ENCODE measurements at regions not wholly inside any gene's neighbourhood (a gene's known extent, or its start where the extent isn't known, plus 50 kb on each side); places are given as distances from the start of the nearest gene placed in this dataset.

GRCh38 chr3:139095803-139096466 lies 51.2 kb upstream of the PRR23C start:
- ATAC-seq (ENCODE audit: low FRiP score in 2 of 2) (no peak), DNase-seq (no peak)
- Histone ChIP-seq H3K36me3 (no peaks in the 10 kb centered on the region), H3K27me3 (no peaks in the 10 kb centered on the region), H3K27ac (no peak overlapping the region), H3K4me3 (no peak overlapping the region), H3K9me3 (peaks cover 0 to 5% (median 0%) of the 10 kb centered on the region in 4 donors), H3K4me1 (no peaks in the 10 kb centered on the region)
- no peak for TF ChIP-seq POLR2A (IDR thresholded peaks at IDR 0.05)
- TF ChIP-seq CTCF (IDR thresholded peaks at IDR 0.05): no peak
- no peak for TF ChIP-seq EP300 (IDR thresholded peaks at IDR 0.05)
- no peak for TF ChIP-seq POLR2AphosphoS5 (IDR thresholded peaks at IDR 0.05)
- 63 to 85% methylated on average over 2 to 4 of the region's 4 CpGs for WGBS, 2 donors

GRCh38 chr3:139096670-139097069 lies 52.0 kb upstream of the PRR23C start:
- DNase-seq: no peak
- no peak for ATAC-seq (ENCODE audit: low FRiP score in 2 of 2)

GRCh38 chr3:139098391-139098790 lies 53.7 kb upstream of the PRR23C start:
- 95 to 100% methylated on average over 1 of the region's 1 CpG for WGBS, 2 donors
- TF ChIP-seq POLR2A (IDR thresholded peaks at IDR 0.05): no peak
- TF ChIP-seq POLR2AphosphoS5 (IDR thresholded peaks at IDR 0.05): no peak
- no peak for TF ChIP-seq CTCF (IDR thresholded peaks at IDR 0.05)
- no peak for TF ChIP-seq EP300 (IDR thresholded peaks at IDR 0.05)
- Histone ChIP-seq H3K4me3 (no peak overlapping the region), H3K36me3 (no peaks in the 10 kb centered on the region), H3K27ac (no peak overlapping the region), H3K4me1 (no peaks in the 10 kb centered on the region), H3K9me3 (no peaks in the 10 kb centered on the region), H3K27me3 (no peaks in the 10 kb centered on the region)
- DNase-seq: no peak
- no peak for ATAC-seq (ENCODE audit: low FRiP score in 2 of 2)

More at GRCh38 chr3:139096670-139097069, 52.0 kb upstream of the PRR23C start:
- Histone ChIP-seq H3K27me3 (no peaks in the 10 kb centered on the region), H3K4me3 (no peak overlapping the region), H3K9me3 (peaks cover 0 to 5% (median 0%) of the 10 kb centered on the region in 4 donors), H3K27ac (no peak overlapping the region), H3K36me3 (no peaks in the 10 kb centered on the region), H3K4me1 (no peaks in the 10 kb centered on the region)
- WGBS, 2 donors: 52 to 59% methylated on average over 1 of the region's 1 CpG
- no peak for TF ChIP-seq POLR2A (IDR thresholded peaks at IDR 0.05)
- no peak for TF ChIP-seq CTCF (IDR thresholded peaks at IDR 0.05)
- TF ChIP-seq EP300 (IDR thresholded peaks at IDR 0.05): no peak
- no peak for TF ChIP-seq POLR2AphosphoS5 (IDR thresholded peaks at IDR 0.05)

- no peaks in the 10 kb centered on the region for H3K4me1 ChIP-seq
- no peak for ATAC-seq (ENCODE audit: low FRiP score in 2 of 2)
- DNase-seq: no peak
- no peaks in the 10 kb centered on the region for H3K36me3 ChIP-seq
- H3K9me3 ChIP-seq: no peaks in the 10 kb centered on the region
- TF ChIP-seq EP300 (IDR thresholded peaks at IDR 0.05): no peak
- TF ChIP-seq POLR2AphosphoS5 (IDR thresholded peaks at IDR 0.05): no peak
- TF ChIP-seq CTCF (IDR thresholded peaks at IDR 0.05): no peak
- no peak overlapping the region for H3K27ac ChIP-seq
- no peak overlapping the region for H3K4me3 ChIP-seq
- H3K27me3 ChIP-seq: no peaks in the 10 kb centered on the region
- WGBS, 2 donors: 78 to 80% methylated on average over 4 to 5 of the region's 5 CpGs
These were observed 55.5 kb upstream of the PRR23C start for GRCh38 chr3:139099968-139100817.

All from upper lobe of left lung (tissue), 6 donors.